ENCODE measurements at regions not wholly inside any gene's neighbourhood (a gene's known extent, or its start where the extent isn't known, plus 50 kb on each side); places are given as distances from the start of the nearest gene placed in this dataset.
"Not testable (repeated sequence)": the region's sequence is repeated elsewhere in the genome, so short reads cannot be mapped to it uniquely, and the experiment has no call there.

DNA sequence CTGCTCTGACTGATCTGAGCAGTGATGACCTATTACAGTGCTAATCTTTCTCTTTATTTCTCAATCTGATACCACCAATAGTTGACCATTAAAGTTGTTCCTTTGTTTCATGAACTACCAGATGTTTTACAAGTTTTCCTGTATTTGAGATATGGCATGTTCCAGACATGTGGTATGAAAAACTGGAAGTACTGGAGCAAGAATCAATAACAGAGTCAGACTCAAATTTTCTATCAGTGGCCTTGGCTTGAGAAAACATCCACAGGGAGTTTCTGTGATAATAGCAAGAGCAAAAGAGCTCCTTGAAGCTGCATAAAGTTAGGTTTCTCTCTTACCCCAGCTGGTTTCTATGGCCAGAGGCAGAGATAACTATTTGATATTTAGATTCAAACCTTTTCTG lies 469.0 kb upstream of the STEAP1 start:
- no peak for DNase-seq (ENCODE audit: low spot score)
- no peak for TF ChIP-seq CTCF (IDR thresholded peaks at IDR 0.05; ENCODE audit: unreplicated experiment)
- Mint-ChIP-seq H3K9me3 (ENCODE audit: unreplicated experiment) (no peaks in the 10 kb centered on the region), H3K36me3 (ENCODE audit: low read depth, unreplicated experiment) (no peaks in the 10 kb centered on the region), H3K27ac (ENCODE audit: unreplicated experiment) (no peak overlapping the region), H3K4me1 (ENCODE audit: unreplicated experiment) (peaks cover 2% of the 10 kb centered on the region), H3K4me3 (ENCODE audit: unreplicated experiment) (no peak overlapping the region), H3K27me3 (ENCODE audit: unreplicated experiment) (no peaks in the 10 kb centered on the region)

DNA sequence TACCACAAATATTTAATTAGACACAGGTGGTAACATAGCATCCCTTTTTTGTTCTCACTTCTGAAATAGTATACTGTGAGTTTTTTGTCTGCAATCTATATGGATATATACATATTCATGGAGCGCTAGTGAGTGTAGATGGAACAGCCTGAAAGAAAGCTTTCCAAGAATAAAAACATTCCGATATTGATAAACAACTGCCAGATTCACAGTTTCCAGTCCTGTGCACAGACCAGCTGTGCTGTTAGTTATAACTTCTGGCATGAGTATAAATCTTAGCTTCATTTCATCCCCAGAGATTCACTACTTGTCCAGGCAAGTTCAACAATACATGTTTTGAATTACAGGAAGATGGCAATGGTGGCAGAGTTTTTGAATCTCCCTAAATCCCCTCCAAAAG lies 467.1 kb upstream of the STEAP1 start:
- Mint-ChIP-seq H3K27ac (ENCODE audit: unreplicated experiment) (no peak overlapping the region), H3K9me3 (ENCODE audit: unreplicated experiment) (no peaks in the 10 kb centered on the region), H3K4me3 (ENCODE audit: unreplicated experiment) (no peak overlapping the region), H3K36me3 (ENCODE audit: low read depth, unreplicated experiment) (no peaks in the 10 kb centered on the region), H3K27me3 (ENCODE audit: unreplicated experiment) (no peaks in the 10 kb centered on the region), H3K4me1 (ENCODE audit: unreplicated experiment) (no peaks in the 10 kb centered on the region)
- no peak for TF ChIP-seq CTCF (IDR thresholded peaks at IDR 0.05; ENCODE audit: unreplicated experiment)
- no peak for DNase-seq (ENCODE audit: low spot score)

GRCh38 chr7:89695241-89695640 lies 459.0 kb upstream of the STEAP1 start:
- Mint-ChIP-seq H3K36me3 (ENCODE audit: low read depth, unreplicated experiment) (no peaks in the 10 kb centered on the region), H3K27ac (ENCODE audit: unreplicated experiment) (no peak overlapping the region), H3K4me3 (ENCODE audit: unreplicated experiment) (no peak overlapping the region), H3K4me1 (ENCODE audit: unreplicated experiment) (no peaks in the 10 kb centered on the region), H3K27me3 (ENCODE audit: unreplicated experiment) (no peaks in the 10 kb centered on the region), H3K9me3 (ENCODE audit: unreplicated experiment) (no peaks in the 10 kb centered on the region)
- TF ChIP-seq CTCF (IDR thresholded peaks at IDR 0.05; ENCODE audit: unreplicated experiment) = no peak
- DNase-seq (ENCODE audit: low spot score) = no peak

GRCh38 chr7:89714131-89714530 lies 440.1 kb upstream of the STEAP1 start:
- H3K36me3 Mint-ChIP-seq (ENCODE audit: low read depth, unreplicated experiment) = no peaks in the 10 kb centered on the region

GRCh38 chr7:89718941-89719340 lies 435.3 kb upstream of the STEAP1 start:
- not testable (repeated sequence) for H3K4me3 Mint-ChIP-seq (ENCODE audit: unreplicated experiment); H3K27me3 Mint-ChIP-seq (ENCODE audit: unreplicated experiment); H3K36me3 Mint-ChIP-seq (ENCODE audit: low read depth, unreplicated experiment); DNase-seq (ENCODE audit: low spot score); H3K27ac Mint-ChIP-seq (ENCODE audit: unreplicated experiment); H3K4me1 Mint-ChIP-seq (ENCODE audit: unreplicated experiment); H3K9me3 Mint-ChIP-seq (ENCODE audit: unreplicated experiment)

More at GRCh38 chr7:89714131-89714530, 440.1 kb upstream of the STEAP1 start:
- no peaks in the 10 kb centered on the region for H3K4me1 Mint-ChIP-seq (ENCODE audit: unreplicated experiment)
- no peaks in the 10 kb centered on the region for H3K27me3 Mint-ChIP-seq (ENCODE audit: unreplicated experiment)
- H3K9me3 Mint-ChIP-seq (ENCODE audit: unreplicated experiment) = no peaks in the 10 kb centered on the region
- DNase-seq (ENCODE audit: low spot score) = no peak
- H3K27ac Mint-ChIP-seq (ENCODE audit: unreplicated experiment) = no peak overlapping the region
- no peak overlapping the region for H3K4me3 Mint-ChIP-seq (ENCODE audit: unreplicated experiment)
- TF ChIP-seq CTCF (IDR thresholded peaks at IDR 0.05; ENCODE audit: unreplicated experiment) = no peak

DNA sequence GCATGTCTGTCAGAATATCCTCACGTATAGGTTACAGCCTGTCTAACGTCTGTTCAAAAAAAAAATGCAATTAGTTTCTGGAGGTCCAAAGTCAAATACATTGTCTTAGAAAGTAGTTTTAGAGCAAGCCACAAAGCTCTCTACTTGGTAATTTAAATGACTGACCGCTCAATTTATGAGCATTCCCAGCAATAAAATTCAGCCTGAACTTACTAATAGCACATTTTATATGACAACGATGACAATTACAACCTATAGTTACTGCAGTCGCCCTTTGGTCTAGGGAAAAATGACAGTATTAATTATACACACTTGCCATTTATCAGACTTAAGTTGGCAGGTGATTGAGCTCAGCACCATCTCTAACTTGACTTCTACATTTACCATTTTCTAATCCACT lies 425.8 kb upstream of the STEAP1 start:
- Mint-ChIP-seq H3K27ac (ENCODE audit: unreplicated experiment) (no peak overlapping the region), H3K27me3 (ENCODE audit: unreplicated experiment) (no peaks in the 10 kb centered on the region), H3K4me3 (ENCODE audit: unreplicated experiment) (no peak overlapping the region), H3K9me3 (ENCODE audit: unreplicated experiment) (no peaks in the 10 kb centered on the region), H3K4me1 (ENCODE audit: unreplicated experiment) (no peaks in the 10 kb centered on the region), H3K36me3 (ENCODE audit: low read depth, unreplicated experiment) (no peaks in the 10 kb centered on the region)
- no peak for DNase-seq (ENCODE audit: low spot score)
- TF ChIP-seq CTCF (IDR thresholded peaks at IDR 0.05; ENCODE audit: unreplicated experiment) = no peak
